ELF-1 (cell line): ENCODE measurements at regions not wholly inside any gene's neighbourhood (a gene's known extent, or its start where the extent isn't known, plus 50 kb on each side); places are given as distances from the start of the nearest gene placed in this dataset.

Source experiments
- DNase-seq: peaks from one replicate; pipeline ENCODE4 v3.0.0-alpha.2; 2016; ENCODE audit warnings: low read depth, low spot score

GRCh38 chr4:31613946-31614623 is 893.9 kb downstream of the PCDH7 start:
- DNase-seq: no peak

- DNase-seq: no peak
These were observed 897.5 kb downstream of the PCDH7 start for GRCh38 chr4:31617667-31618066.

DNA sequence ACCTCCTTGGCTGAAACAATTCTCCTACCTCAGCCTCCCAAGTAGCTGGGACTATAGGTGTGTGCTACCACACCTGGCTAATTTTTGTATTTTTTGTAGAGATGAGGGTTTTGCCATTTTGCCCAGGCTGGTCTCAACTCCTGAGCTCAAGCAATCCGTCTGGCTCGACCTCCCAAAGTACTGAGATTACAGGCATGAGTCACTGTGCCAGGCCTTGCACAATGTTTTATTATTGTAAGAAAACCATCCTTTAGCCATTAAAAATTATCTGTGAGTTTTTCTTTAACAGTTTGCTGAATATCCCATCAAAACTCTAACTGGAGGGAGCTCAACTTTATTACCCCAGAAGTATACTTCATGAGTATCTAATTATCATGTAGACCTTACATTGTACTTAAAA is 900.3 kb downstream of the PCDH7 start:
- DNase-seq: no peak

- no peak for DNase-seq
These were observed 925.1 kb downstream of the PCDH7 start for GRCh38 chr4:31645236-31645635.

DNA sequence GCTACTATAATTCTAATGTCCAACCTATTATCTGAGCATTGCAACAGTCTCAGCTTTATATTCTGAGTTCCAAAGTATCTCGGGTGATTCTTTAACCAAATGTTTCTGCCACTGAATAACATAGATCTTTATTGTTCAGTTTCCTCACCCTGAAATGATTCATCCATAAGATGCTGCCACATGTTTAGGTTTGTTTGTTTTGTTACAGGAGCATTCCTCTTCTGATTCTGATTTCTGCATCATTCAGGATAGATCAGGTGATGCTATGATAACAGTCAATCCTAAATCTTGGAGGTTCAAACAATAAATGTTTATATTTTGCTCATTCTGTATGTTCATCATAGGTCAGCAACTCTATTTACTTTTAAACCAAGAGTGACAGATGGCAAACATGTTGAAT is 927.6 kb downstream of the PCDH7 start:
- DNase-seq: no peak

DNA sequence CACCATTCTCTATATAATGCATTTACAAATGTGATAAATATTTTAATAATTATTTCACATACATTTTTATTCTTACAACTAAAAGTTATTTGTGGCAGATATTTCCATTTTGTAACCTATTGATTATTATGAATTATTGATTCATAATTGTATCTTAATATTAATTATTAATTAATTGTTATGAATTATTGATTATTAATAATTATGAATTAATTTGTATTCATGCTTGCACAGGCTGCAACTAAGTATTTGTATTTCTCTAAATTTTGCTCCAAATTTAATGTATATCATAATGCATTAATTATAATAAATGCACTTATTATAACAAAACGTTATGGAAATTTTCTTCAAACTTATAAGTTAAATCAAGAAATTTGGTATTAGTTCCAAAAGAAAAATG is 929.7 kb downstream of the PCDH7 start:
- DNase-seq: no peak

- DNase-seq: no peak
These were observed 931.4 kb downstream of the PCDH7 start for GRCh38 chr4:31651541-31651940.

GRCh38 chr4:31655328-31655727 is 935.2 kb downstream of the PCDH7 start:
- DNase-seq: no peak

GRCh38 chr4:31657859-31658570 is 937.8 kb downstream of the PCDH7 start:
- no peak for DNase-seq

DNA sequence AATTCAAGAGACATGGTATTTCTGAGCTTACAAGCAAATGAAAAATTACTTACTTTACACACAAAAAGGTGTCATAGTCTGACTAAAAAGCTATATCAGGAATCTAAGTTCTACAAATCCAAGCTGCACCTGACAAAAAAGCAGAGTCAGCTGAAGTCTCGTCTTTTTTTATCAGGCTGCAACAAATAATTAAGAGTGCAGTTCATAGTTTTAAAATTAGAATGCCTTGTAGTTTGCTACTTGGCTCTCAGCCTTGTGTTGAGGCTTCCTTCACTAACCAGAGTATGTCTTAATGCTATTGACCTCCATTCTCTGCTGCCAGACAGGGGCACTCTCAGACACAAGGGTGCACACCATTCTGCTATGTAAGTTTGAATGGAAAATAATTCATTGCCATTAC is 940.7 kb downstream of the PCDH7 start:
- no peak for DNase-seq

DNA sequence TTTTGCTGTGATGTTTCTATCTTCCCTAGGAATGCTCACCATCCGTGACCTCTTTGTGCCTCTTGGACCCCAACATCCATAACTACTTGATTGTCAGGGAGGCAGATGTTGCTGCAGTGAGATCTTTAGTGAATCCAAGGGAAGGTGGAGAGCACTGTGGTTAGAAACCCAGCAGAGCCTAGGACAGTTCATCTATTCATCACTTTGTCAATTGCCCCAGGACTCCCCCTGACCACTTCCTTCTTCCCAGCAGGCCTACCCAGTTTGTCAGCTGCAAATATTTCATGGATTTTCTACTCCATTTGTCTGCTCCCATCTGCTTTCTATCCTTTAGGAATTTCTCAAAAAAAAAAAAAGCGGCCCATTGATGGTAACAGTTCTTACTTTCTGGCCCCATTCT is 942.8 kb downstream of the PCDH7 start:
- no peak for DNase-seq

DNA sequence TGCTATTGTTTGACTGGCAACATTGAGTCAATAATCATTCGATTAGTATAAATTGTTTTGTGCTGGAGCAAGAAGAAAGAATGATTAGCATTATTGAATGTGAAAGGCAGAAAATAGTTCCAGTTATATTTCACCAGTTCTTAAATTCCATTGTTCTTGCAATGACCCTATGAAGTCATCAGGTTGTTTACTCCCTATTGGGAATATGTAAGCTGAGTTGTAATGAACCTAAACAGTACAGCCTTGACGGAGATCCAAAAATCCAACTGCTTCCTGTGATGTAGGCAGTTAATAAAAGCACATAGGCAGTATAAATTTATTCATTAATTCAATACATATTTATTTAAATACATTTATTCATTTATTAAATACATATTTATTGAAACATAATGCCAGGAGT is 947.5 kb downstream of the PCDH7 start:
- no peak for DNase-seq

DNA sequence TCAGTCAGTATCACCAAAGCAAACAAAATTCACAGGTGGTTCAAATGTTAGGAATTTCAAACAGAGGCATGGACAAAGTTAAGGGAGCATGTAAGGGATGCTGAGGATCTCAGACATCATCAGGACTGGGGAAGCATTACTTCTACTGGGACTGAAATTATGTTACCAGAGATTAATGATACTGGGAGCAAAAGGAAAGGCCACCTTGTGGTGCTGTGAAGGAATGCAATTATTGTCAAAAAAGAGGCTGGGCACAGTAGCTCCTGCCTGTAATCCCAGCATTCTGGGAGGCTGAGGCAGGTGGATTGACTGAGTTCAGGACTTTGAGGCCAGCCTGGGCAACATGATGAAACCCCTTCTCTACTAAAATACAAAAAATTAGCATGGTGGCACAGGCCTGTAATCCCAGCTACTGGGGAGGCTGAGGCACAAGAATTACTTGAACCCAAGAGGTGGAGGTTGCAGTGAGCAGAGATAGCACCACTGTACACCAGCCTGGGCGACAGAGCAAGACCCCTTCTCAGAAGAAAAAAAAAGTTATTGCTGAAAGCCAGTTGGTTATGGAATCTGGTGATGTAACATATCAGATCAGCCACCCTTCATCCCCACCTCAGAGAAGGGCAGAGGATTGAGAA is 954.3 kb downstream of the PCDH7 start:
- peak; percentile 1 for DNase-seq

DNA sequence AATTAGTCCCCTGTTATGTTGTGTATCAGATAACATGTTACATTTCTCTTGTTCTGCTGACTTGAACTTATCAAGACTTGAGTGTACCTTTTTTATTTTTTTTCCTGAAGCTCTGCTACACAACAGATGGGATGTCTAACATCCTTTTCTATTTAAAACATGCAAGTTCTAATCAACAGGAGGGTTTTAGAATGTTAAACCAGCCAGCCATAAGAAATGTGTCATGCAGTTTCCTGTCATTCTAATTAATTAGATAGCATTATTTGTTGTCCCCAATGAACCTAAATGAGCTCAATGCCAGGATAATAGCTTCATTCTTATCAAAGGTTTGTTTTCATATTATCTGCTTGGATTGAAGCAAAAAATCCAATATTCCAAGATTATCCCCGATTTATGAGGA is 958.2 kb downstream of the PCDH7 start:
- no peak for DNase-seq

DNA sequence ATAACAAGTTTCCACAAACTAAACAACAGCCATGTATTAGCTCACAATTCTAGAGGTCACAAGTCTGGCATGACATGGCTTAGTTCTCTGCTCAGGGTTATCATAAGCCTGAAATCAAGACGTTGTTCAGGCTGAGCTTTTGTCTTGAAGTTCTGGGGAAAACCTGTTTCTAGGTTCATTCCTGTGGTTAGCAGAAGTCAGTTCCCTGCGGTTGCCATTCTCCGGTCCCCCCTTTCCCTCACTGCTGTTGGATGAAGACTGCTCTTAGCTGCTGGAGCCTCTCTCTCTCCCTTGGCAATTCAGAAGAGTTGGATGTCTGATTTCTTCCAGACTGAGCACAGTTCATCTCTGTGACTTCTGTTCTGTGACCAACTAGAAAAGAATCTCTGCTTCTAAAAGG is 962.6 kb downstream of the PCDH7 start:
- DNase-seq: no peak

- DNase-seq: no peak
These were observed 967.7 kb downstream of the PCDH7 start for GRCh38 chr4:31687717-31688342.

DNA sequence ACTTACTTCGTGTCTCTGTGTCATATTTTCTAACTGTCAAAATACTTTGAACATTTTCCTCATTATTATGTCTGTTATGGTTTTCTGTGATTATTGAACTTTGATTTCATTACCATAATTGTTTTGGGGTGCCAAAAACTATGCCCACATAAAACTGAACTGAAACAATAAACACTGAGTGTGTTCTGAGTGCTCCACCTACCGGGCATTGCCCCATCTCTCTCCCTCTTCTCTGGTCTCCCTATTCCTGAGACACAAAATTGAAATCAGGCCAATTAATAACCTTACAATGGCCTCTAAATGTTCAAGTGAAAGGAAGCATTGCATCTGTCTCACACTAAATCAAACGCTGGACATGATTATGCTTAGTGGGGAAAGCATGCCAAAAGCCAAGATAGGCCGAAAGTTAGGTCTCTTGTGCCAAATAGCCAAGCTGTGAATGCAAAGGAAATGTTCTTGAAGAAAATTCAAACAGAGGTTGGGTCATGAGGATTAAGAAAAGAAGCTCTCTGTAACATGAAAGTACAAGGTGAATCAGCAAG is 972.3 kb downstream of the PCDH7 start:
- no peak for DNase-seq

- no peak for DNase-seq
These were observed 981.1 kb downstream of the PCDH7 start for GRCh38 chr4:31701256-31701655.

DNA sequence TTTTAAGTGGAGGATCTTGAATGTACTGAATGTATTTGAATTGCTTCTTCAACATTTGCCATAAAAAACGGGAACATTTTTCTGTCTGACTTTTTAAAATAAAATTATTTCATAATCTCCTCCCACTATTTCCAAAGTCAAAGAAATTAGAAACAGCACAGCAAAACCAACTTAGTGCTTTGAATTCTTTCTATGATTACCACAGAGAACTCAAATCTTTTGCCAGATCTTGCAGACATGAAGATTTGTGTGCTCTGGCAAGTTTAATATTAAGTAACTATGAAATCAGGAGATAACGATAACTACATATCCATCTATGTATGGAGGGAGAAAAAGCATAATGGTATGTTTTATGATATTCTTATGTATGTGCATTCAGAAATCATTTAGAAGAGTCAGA is 982.2 kb downstream of the PCDH7 start:
- no peak for DNase-seq

DNA sequence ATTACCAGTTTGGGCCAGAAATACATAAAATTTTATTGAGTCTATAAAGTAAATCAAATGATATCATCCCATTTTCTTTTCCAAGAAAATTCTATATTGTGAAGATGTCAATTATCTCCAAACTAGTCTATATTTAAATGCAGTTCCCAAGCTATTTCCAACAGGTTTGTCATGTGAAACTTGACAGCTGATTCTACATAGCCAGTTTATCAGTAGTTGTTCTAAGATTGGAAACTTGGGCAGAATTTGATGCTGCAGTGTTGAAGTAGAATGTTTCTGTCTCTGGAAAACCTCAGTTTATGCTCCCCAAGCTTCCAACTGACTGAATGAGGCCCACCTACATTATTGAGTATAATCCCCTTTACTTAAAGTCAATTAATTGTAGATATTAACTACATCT is 994.1 kb downstream of the PCDH7 start:
- no peak for DNase-seq

GRCh38 chr4:31715302-31715701 is 995.1 kb downstream of the PCDH7 start:
- DNase-seq: no peak

DNA sequence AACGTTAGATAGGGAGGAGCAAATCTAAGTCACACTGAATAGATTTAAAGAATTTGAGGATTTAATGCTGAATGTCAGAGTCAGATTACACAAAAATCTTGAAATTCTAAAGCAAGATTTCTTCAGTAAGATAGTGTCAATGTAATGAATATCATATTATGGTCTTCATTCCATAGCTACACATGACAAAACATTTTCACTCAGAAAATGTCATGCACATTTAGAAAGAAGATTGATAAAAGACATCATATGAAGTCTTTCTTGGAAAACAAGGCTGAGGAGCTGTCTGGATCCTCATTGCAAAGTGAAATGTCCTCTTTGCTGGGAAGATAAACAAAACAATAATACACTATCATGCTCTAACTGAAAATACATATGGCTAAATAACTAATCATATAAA is 1006.9 kb downstream of the PCDH7 start:
- DNase-seq: no peak
